GM12873 (cell line): ENCODE measurements at regions not wholly inside any gene's neighbourhood (a gene's known extent, or its start where the extent isn't known, plus 50 kb on each side); places are given as distances from the start of the nearest gene placed in this dataset.

Experiments used
- CTCF ChIP-seq: IDR thresholded peaks from 2 replicates; pipeline ENCODE4 v1.5.1; 2012; ENCODE audit warnings: low read depth, mild to moderate bottlenecking, moderate library complexity, low read length, control low read depth; ENCODE audit not compliant: insufficient read depth; ENCODE audit errors: missing control alignments

GRCh38 chr12:94771741-94772140 lies 121.4 kb upstream of the TMCC3 start:
- TF ChIP-seq CTCF, result no peak

GRCh38 chr12:94771199-94771598 lies 120.8 kb upstream of the TMCC3 start:
- TF ChIP-seq CTCF, result no peak

GRCh38 chr12:94770791-94771190 lies 120.4 kb upstream of the TMCC3 start:
- TF ChIP-seq CTCF, result no peak

- TF ChIP-seq CTCF, result no peak
Measured at GRCh38 chr12:94769776-94770759, 119.7 kb upstream of the TMCC3 start.

GRCh38 chr12:94769047-94769420 lies 118.7 kb upstream of the TMCC3 start:
- TF ChIP-seq CTCF, result no peak

GRCh38 chr12:94768398-94769046 lies 118.2 kb upstream of the TMCC3 start:
- TF ChIP-seq CTCF, result no peak

- TF ChIP-seq CTCF, result no peak
Measured at GRCh38 chr12:94767956-94768355, 117.6 kb upstream of the TMCC3 start.
